ENCODE measurements at regions not wholly inside any gene's neighbourhood (a gene's known extent, or its start where the extent isn't known, plus 50 kb on each side); places are given as distances from the start of the nearest gene placed in this dataset.

DNA sequence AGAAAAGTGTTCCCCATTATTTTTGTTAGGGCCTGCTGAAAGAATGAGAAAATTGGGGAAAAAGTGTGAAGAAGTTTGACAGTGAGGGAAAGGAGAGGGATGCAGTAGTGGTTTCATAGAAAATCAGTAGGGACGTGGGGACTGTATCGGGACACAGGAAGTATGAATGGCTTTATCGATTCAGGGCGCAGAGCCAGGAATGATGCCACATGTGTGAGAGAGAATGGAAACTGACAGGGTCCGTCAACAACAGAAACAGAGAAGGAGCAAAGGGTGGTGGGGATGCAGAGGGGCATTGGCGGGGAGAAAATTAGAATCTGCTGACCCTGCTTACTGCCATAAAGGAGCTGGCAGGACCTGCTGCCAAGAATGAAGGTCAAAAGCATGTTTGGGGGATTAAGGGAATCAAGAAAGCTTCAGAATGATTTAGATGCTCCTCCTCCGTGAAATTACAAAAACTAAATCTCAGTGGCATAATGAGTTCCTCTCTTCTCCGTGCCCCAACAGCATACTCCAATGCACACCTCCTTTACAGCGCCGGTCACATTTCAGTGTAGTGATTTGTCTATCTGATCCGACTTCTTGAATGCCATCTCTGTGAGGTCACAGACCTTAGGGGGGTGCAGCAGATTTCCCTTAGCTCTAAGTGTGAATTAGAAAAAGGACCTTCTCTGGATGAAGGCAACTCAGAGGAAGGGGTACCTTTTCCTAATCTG is 92.6 kb downstream of the EMP1 start:
- TF ChIP-seq, protein P1, sequence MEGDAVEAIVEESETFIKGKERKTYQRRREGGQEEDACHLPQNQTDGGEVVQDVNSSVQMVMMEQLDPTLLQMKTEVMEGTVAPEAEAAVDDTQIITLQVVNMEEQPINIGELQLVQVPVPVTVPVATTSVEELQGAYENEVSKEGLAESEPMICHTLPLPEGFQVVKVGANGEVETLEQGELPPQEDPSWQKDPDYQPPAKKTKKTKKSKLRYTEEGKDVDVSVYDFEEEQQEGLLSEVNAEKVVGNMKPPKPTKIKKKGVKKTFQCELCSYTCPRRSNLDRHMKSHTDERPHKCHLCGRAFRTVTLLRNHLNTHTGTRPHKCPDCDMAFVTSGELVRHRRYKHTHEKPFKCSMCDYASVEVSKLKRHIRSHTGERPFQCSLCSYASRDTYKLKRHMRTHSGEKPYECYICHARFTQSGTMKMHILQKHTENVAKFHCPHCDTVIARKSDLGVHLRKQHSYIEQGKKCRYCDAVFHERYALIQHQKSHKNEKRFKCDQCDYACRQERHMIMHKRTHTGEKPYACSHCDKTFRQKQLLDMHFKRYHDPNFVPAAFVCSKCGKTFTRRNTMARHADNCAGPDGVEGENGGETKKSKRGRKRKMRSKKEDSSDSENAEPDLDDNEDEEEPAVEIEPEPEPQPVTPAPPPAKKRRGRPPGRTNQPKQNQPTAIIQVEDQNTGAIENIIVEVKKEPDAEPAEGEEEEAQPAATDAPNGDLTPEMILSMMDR (conservative IDR thresholded peaks at IDR 0.05; ENCODE audit: low read depth, low read length), result no peak
- DNase-seq (ENCODE audit: low read depth), result peak; percentile 8
- no peak overlapping the region for H3K4me3 ChIP-seq (ENCODE audit: low read length)

DNA sequence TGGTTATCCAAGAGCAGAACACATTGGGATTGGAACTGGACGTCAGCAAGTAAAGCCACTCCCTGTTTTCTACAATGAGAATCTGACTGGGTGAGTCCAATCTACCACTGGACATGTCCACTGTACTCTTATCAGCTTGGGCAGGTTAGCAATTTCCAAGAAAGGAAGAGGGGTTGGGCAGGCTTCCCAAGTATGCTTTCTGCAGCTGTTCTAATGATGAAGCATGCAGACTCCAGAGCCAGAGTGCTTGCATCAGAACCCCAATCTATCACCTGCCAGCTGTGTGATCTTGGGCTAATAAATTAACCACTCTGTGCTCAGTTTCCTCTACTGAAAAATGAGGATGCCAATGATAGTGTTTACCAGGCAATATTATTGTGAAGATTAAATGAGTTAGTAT is 92.0 kb downstream of the EMP1 start:
- TF ChIP-seq, protein P1 (conservative IDR thresholded peaks at IDR 0.05; ENCODE audit: low read depth, low read length), result no peak
- H3K4me3 ChIP-seq (ENCODE audit: low read length), result no peak overlapping the region

DNA sequence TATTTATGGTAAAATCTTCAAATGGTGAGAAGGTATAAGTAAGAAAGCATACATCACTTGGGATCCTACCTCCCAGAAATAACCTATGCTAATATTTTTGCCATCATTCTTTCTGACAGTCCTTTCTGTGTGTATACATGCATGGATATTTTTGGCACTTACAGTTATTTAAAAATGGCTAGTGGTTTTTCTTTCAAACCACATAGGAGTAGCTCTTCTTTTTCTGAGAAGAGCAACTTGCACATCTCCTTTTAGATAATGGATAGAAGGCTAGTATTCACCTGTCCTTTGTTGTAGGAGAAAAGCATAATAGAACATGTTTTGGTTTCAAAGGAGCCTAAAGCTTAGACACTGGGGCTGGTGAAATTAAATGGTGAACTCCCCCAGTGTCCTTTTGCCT is 87.3 kb downstream of the EMP1 start:
- TF ChIP-seq, protein P1 (conservative IDR thresholded peaks at IDR 0.05; ENCODE audit: low read depth, low read length), result no peak
- no peak for DNase-seq (ENCODE audit: low read depth)
- no peak overlapping the region for H3K4me3 ChIP-seq (ENCODE audit: low read length)

More for the DNA sequence above, 92.0 kb downstream of the EMP1 start:
- DNase-seq (ENCODE audit: low read depth), result no peak

DNA sequence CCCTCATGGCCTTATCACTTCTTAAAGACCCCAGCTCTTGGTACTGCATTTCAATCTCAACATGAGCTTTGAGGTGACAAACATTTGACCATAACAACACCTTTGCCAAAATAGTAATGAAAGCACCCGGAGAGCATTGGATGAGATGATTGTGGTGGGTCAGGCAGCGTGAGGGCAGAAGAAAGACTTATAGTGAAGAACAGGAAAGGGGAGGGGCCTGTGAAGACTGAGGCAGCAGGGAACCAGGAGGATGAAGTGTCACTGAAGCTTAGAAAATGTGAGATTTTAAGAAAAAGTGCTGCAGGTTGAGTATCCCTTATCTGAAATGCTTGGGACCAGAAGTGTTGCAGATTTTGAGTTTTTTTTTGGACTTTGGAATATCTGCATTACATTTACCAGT is 86.3 kb downstream of the EMP1 start:
- TF ChIP-seq, protein P1 (conservative IDR thresholded peaks at IDR 0.05; ENCODE audit: low read depth, low read length), result no peak
- no peak overlapping the region for H3K4me3 ChIP-seq (ENCODE audit: low read length)
- DNase-seq (ENCODE audit: low read depth), result no peak

DNA sequence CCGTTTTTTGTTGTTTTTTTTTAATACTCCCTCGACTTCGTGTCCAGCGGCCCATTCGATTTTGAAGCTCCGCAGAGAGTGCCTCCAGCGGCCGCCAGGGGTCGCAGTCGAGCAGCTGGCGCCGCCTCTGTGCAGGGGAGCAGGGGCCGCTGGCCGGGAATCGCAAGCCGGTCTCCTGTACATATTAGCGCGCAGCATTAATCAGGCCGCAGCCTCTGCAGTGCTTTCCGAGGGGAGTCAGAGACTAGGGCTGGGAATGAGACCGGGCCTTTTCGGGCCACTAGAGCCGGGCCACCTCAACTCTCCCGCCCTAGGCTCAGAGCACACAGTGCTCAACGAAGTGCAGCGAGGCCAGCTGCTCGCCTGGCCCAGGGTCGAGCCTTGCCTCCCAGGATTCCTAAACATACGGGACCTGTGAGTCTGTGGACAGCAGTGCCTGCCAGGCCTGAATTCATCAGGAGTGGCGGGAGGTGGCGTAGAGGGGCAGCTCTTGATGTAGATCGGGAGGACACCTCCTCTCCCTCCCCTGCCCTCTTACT is 81.8 kb downstream of the EMP1 start:
- H3K4me3 ChIP-seq (ENCODE audit: low read length), result no peak overlapping the region
- peak; percentile 9 for DNase-seq (ENCODE audit: low read depth)
- TF ChIP-seq, protein P1 (conservative IDR thresholded peaks at IDR 0.05; ENCODE audit: low read depth, low read length), result peak; percentile 98

DNA sequence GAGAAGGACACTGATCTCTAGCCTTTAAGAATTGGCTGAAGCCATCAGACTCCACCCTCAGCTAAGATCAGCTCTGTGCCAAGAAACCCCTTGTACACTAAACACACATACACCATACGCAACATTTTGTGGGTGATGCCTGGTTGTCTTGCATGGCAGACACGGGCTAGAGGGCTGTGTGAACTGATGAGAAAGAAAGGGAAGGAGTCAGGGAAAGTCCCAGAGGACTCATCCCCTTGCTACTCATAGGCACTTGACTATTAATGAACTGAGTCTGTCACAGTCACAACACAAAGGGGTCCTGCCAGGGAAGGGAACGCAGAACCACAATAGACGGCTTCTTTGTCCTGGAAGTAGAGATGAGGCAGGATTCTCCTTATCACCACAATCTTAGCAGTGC is 80.8 kb downstream of the EMP1 start:
- no peak for DNase-seq (ENCODE audit: low read depth)
- no peak overlapping the region for H3K4me3 ChIP-seq (ENCODE audit: low read length)
- TF ChIP-seq, protein P1 (conservative IDR thresholded peaks at IDR 0.05; ENCODE audit: low read depth, low read length), result no peak
